ENCODE measurements at regions not wholly inside any gene's neighbourhood (a gene's known extent, or its start where the extent isn't known, plus 50 kb on each side); places are given as distances from the start of the nearest gene placed in this dataset.

- DNase-seq (ENCODE audit: low read depth in 3 of 3): no peak
Observed at GRCh38 chr2:105652014-105652796, 92.5 kb upstream of the NCK2 start.

- no peak for DNase-seq (ENCODE audit: low read depth in 3 of 3)
Observed at GRCh38 chr2:105649534-105649933, 95.2 kb upstream of the NCK2 start.

- no peak for DNase-seq (ENCODE audit: low read depth in 3 of 3)
Observed at GRCh38 chr2:105647731-105648130, 97.0 kb upstream of the NCK2 start.

DNA sequence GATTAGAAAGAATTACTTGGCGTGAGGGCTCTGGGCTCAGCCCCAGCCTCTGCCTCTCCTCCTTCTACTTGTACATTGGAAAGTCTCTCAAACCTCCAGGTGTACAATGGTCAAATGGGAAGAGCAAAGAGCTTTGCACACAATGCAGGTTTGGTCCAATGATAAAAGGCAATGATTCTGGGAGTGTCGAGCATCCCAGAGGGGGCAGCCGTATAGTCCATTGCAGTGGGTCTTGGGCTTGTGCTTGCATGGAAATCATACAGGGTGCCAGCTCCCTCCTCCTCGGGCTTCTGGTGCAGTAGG lies 98.0 kb upstream of the NCK2 start:
- DNase-seq (ENCODE audit: low read depth in 3 of 3): no peak

- DNase-seq (ENCODE audit: low read depth in 3 of 3): no peak
Observed at GRCh38 chr2:105645938-105646773, 98.6 kb upstream of the NCK2 start.

DNA sequence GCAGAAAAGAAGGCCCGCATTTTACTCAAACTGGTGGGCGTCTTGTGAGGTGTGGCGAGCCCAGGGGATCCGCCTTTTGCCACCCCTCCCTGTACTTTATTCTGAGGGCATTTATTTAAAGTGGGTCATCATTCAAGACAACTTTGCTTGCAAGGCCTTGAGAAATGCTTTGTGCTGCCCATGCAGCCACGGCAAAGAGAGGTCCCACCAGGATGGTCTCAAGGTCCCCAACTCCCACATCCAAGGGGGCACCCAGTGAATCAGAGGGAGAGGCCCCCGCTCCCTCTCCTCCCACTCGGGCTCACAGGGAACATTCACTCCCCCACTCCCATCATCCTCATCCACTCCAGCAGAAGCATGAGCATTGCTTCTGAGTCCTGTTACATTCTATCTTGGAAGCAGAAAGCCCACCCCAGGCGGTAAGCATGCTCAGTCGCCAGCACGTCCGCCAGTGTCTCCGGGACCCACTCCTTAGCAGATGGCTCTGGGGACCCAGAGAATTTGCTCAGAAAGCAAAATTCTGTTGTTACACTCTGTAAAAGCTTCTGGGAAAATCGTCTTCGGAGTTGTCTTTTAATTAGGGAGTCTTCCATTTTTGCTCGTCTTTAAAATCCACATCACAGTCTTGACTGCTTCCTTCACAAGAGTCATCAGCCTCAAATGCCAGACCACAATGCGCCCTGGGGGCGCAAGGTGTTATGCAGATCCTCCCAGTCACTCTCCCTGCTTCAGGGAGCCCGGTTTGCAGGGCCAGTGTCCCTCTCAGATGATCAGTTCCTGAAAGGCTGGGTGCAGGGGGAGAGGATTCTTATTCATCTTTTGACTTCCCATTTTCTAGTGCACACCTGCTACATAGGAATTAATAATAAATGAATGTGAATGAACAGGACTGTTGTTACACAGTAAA lies 99.4 kb upstream of the NCK2 start:
- no peak for DNase-seq (ENCODE audit: low read depth in 3 of 3)

GRCh38 chr2:105644174-105644980 lies 100.3 kb upstream of the NCK2 start:
- DNase-seq (ENCODE audit: low read depth in 3 of 3): no peak

- DNase-seq (ENCODE audit: low read depth in 3 of 3): no peak
Observed at GRCh38 chr2:105643405-105644173, 101.1 kb upstream of the NCK2 start.

DNA sequence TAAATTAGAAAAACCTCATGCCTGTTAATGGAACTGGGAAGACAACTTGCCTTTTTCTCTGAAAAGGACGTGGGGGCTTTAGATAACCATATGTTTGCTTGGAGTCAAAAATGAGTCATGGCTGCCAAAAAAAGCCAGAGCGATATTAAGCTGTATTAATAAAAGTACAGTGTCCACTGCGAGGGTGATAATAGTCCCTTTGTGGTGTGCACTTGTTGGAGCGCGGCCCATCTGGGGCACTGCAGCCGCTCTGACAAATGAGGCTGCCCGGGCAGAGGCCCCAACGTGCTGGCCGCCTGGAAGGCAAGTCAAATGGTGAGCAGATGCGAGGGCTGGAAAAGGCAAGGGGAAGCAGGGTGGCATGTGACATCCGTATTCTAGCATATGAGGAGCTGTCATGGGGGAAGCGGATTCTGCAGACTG lies 103.3 kb upstream of the NCK2 start:
- no peak for DNase-seq (ENCODE audit: low read depth in 3 of 3)

GRCh38 chr2:105640246-105640645 lies 104.5 kb upstream of the NCK2 start:
- no peak for DNase-seq (ENCODE audit: low read depth in 3 of 3)

DNA sequence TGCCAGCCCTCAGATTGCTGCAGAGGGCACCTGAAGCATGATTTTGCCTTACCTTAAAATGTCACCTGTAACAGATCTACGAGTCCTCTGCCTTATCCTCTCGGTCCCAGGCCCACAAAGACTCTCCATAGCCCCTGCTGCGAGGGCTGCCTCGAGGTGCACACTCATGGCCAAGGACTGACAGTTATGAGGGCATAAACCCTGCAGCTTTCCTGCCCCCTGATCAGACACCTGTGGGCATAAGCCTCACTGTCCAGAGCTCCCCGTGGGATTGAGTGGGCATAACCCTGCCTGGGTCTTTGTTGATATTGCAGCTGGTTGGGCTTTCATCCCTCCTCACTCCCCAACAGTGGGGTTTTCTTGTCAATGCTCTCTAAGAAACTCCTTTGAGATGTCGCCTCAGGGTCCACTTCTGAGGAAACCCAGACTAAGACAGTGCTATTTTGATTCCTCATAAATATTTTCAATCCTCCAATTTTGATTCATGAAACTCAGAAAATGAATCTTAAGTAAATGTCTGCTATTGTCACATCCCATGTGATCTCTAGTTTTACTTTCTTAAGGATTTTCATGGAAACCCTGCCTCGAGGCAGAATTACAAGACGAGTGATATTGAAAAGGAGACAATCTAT lies 108.5 kb upstream of the NCK2 start:
- DNase-seq (ENCODE audit: low read depth in 3 of 3): no peak

DNA sequence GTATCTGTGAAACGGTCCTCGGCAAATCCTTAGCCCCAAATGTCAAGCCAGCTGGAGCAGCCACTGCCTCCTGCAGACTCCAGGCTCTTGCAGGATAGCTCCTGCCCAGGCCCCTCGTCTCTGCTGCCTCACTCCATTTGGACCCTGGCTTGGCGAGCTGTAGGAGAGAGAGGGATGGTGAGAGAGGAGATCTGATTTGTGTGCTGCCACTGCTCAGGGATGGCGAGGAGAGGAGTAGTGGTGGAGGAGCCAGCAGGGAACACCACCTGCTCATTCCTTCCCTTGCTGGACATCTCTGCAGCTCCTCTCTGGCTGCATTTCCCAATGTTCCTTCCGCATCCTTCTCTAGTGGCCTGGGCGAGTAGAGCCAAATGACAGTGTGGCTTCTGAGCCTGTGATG lies 109.1 kb upstream of the NCK2 start:
- no peak for DNase-seq (ENCODE audit: low read depth in 3 of 3)

GRCh38 chr2:105634198-105634597 lies 110.5 kb upstream of the NCK2 start:
- DNase-seq (ENCODE audit: low read depth in 3 of 3): no peak

- DNase-seq (ENCODE audit: low read depth in 3 of 3): no peak
Observed at GRCh38 chr2:105631922-105632321, 112.8 kb upstream of the NCK2 start.

DNA sequence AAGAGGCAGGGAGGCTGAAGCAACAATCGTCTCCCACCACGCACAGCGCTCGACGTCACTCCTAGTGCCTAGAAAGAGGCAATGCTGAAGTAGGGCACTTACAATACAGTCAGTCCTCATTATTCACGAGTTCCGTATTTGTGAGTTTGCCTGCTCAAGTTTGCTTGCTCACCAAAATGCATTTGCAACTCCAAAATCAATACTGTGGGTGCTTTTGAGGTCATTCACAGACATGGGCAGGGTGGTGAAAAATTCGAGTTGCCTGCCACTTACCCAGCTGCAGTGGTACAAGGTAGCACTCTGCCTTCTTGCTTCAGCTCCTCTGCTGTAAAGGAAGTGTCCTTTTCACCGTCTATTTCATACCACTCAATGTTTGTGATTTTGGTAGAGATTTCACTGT lies 113.7 kb upstream of the NCK2 start:
- no peak for DNase-seq (ENCODE audit: low read depth in 3 of 3)

- DNase-seq (ENCODE audit: low read depth in 3 of 3): no peak
Observed at GRCh38 chr2:105629634-105630033, 115.1 kb upstream of the NCK2 start.

DNA sequence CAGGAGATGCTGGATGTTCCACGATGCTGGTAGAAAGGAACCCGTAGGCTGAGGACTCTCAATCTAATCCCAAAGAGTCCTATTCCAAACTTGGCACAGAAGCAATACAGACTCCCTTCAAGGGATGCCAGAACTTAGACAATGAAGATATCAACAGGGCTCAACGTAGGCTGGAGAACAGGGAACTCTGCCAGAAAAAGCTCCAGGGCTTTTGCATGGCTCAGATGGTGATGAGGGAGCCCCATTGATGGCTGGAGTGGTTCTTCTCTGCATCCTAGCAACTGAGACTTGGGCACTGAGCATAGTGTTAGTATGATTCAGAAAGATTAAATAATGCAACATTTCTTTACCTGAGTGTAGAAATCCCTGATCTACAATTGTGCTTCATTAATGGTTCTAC lies 117.2 kb upstream of the NCK2 start:
- DNase-seq (ENCODE audit: low read depth in 3 of 3): no peak

DNA sequence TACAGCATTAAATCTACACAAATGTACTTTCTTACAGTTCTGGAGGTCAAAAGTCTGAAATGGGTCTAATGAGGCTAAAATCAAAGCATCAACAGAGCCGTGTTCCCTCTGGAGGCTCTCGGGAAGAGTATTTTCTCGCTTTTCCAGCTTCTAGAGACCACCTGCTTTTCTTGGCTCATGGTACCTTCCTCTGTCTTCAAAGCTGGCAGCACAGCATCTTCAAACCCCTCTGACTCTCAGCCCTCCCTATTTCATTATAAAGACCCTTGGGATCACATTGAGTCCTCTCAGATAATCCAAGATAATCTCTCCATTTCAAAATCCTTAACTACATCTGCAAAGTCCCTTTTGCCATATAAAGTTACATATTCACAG lies 117.8 kb upstream of the NCK2 start:
- DNase-seq (ENCODE audit: low read depth in 3 of 3): no peak

- no peak for DNase-seq (ENCODE audit: low read depth in 3 of 3)
Observed at GRCh38 chr2:105626212-105626965, 118.3 kb upstream of the NCK2 start.

- no peak for DNase-seq (ENCODE audit: low read depth in 3 of 3)
Observed at GRCh38 chr2:105625632-105626031, 119.1 kb upstream of the NCK2 start.

Data from stimulated activated CD4-positive, alpha-beta T cell treated with anti-CD3 and anti-CD28 coated beads, TNF-alpha, amount 100 ng/mL, for 24 hours (primary cell).